Memory B cell (primary cell): ENCODE measurements at regions not wholly inside any gene's neighbourhood (a gene's known extent, or its start where the extent isn't known, plus 50 kb on each side); places are given as distances from the start of the nearest gene placed in this dataset.
"Not testable (repeated sequence)": the region's sequence is repeated elsewhere in the genome, so short reads cannot be mapped to it uniquely, and the experiment has no call there.

ENCODE experiments used
- ATAC-seq: fragments of 150-1000 bp; cut with Tn5 transposase; 2 replicates; pipeline ENCODE4 v1.10.0; 2021; ENCODE audit warnings: low read depth, mild to moderate bottlenecking, moderate library complexity
- DNase-seq, 2 donors: peaks; one replicate each; pipeline ENCODE4 v3.0.0; 2022; ENCODE audit warnings: low spot score in 2 of 2
- H3K27ac Mint-ChIP-seq: one replicate; pipeline ENCODE4 v1.8.0; 2022; ENCODE audit warnings: mild to moderate bottlenecking, moderate library complexity, mixed read lengths
- H3K27me3 Mint-ChIP-seq: one replicate; pipeline ENCODE4 v1.8.0; 2022; ENCODE audit warnings: mixed read lengths
- H3K36me3 Mint-ChIP-seq: one replicate; pipeline ENCODE4 v1.8.0; 2022; ENCODE audit warnings: mild to moderate bottlenecking, mixed read lengths
- H3K4me1 Mint-ChIP-seq: one replicate; pipeline ENCODE4 v1.8.0; 2022; ENCODE audit warnings: mixed read lengths
- H3K4me3 Mint-ChIP-seq: one replicate; pipeline ENCODE4 v1.8.0; 2022; ENCODE audit warnings: mild to moderate bottlenecking, moderate library complexity, mixed read lengths
- H3K9me3 Mint-ChIP-seq: one replicate; pipeline ENCODE4 v1.8.0; 2022; ENCODE audit warnings: mixed read lengths

- Mint-ChIP-seq H3K27me3 (peaks cover 2% of the 10 kb centered on the region), H3K27ac (no peak overlapping the region), H3K4me1 (peaks cover 23% of the 10 kb centered on the region), H3K9me3 (no peaks in the 10 kb centered on the region), H3K36me3 (peaks cover 2% of the 10 kb centered on the region), H3K4me3 (no peak overlapping the region)
- no peak for ATAC-seq
- DNase-seq: no peak
Measured at GRCh38 chr5:17399931-17400330, 98.1 kb upstream of the TAF11L2 start.

GRCh38 chr5:17400724-17401469 is 97.1 kb upstream of the TAF11L2 start:
- Mint-ChIP-seq H3K4me1 (peaks cover 23% of the 10 kb centered on the region), H3K27ac (no peak overlapping the region), H3K36me3 (peaks cover 2% of the 10 kb centered on the region), H3K9me3 (no peaks in the 10 kb centered on the region), H3K27me3 (peaks cover 2% of the 10 kb centered on the region), H3K4me3 (no peak overlapping the region)
- ATAC-seq: no peak
- DNase-seq: no peak

GRCh38 chr5:17401470-17402288 is 96.4 kb upstream of the TAF11L2 start:
- Mint-ChIP-seq H3K27me3 (peaks cover 2% of the 10 kb centered on the region), H3K9me3 (no peaks in the 10 kb centered on the region), H3K4me3 (no peak overlapping the region), H3K36me3 (peaks cover 2% of the 10 kb centered on the region), H3K4me1 (peaks cover 20% of the 10 kb centered on the region), H3K27ac (no peak overlapping the region)
- DNase-seq: no peak
- ATAC-seq: no peak

- Mint-ChIP-seq H3K4me1 (peaks cover 19% of the 10 kb centered on the region), H3K36me3 (peaks cover 2% of the 10 kb centered on the region), H3K27ac (no peak overlapping the region), H3K9me3 (no peaks in the 10 kb centered on the region), H3K4me3 (no peak overlapping the region), H3K27me3 (peaks cover 2% of the 10 kb centered on the region)
- ATAC-seq (no peak), DNase-seq (no peak)
Measured at GRCh38 chr5:17402289-17403121, 95.5 kb upstream of the TAF11L2 start.

- Mint-ChIP-seq H3K27ac (no peak overlapping the region), H3K9me3 (no peaks in the 10 kb centered on the region), H3K36me3 (peaks cover 2% of the 10 kb centered on the region), H3K4me1 (peaks cover 11% of the 10 kb centered on the region), H3K27me3 (peaks cover 2% of the 10 kb centered on the region), H3K4me3 (no peak overlapping the region)
- DNase-seq (no peak), ATAC-seq (no peak)
Measured at GRCh38 chr5:17403695-17404490, 94.1 kb upstream of the TAF11L2 start.

- H3K4me1 Mint-ChIP-seq: no peaks in the 10 kb centered on the region
- DNase-seq: no peak
- peaks cover 2% of the 10 kb centered on the region for H3K36me3 Mint-ChIP-seq
- peaks cover 2% of the 10 kb centered on the region for H3K27me3 Mint-ChIP-seq
- H3K4me3 Mint-ChIP-seq: no peak overlapping the region
- no peaks in the 10 kb centered on the region for H3K9me3 Mint-ChIP-seq
- H3K27ac Mint-ChIP-seq: no peak overlapping the region
- no peak for ATAC-seq
Measured at GRCh38 chr5:17405976-17406375, 92.1 kb upstream of the TAF11L2 start.

GRCh38 chr5:17406423-17406838 is 91.6 kb upstream of the TAF11L2 start:
- Mint-ChIP-seq H3K36me3 (peaks cover 2% of the 10 kb centered on the region), H3K4me3 (no peak overlapping the region), H3K4me1 (no peaks in the 10 kb centered on the region), H3K27me3 (peaks cover 3% of the 10 kb centered on the region), H3K27ac (no peak overlapping the region), H3K9me3 (no peaks in the 10 kb centered on the region)
- ATAC-seq (no peak), DNase-seq (no peak)

- no peaks in the 10 kb centered on the region for H3K9me3 Mint-ChIP-seq
- H3K27me3 Mint-ChIP-seq: peaks cover 4% of the 10 kb centered on the region
- H3K4me1 Mint-ChIP-seq: peaks cover 5% of the 10 kb centered on the region
- no peak overlapping the region for H3K27ac Mint-ChIP-seq
- DNase-seq (no peak), ATAC-seq (no peak)
- H3K36me3 Mint-ChIP-seq: no peaks in the 10 kb centered on the region
- no peak overlapping the region for H3K4me3 Mint-ChIP-seq
Measured at GRCh38 chr5:17411436-17412402, 86.3 kb upstream of the TAF11L2 start.

GRCh38 chr5:17412760-17413671 is 85.0 kb upstream of the TAF11L2 start:
- ATAC-seq (peak; percentile 54), DNase-seq (no peak)
- Mint-ChIP-seq H3K36me3 (no peaks in the 10 kb centered on the region), H3K9me3 (no peaks in the 10 kb centered on the region), H3K4me3 (no peak overlapping the region), H3K27ac (peak overlapping the region; percentile 51), H3K4me1 (peaks cover 5% of the 10 kb centered on the region), H3K27me3 (peaks cover 4% of the 10 kb centered on the region)

- Mint-ChIP-seq H3K4me3 (no peak overlapping the region), H3K36me3 (no peaks in the 10 kb centered on the region), H3K27ac (no peak overlapping the region), H3K9me3 (no peaks in the 10 kb centered on the region), H3K4me1 (peaks cover 5% of the 10 kb centered on the region), H3K27me3 (peaks cover 4% of the 10 kb centered on the region)
- ATAC-seq (no peak), DNase-seq (no peak)
Measured at GRCh38 chr5:17413691-17414090, 84.3 kb upstream of the TAF11L2 start.

GRCh38 chr5:17415321-17415758 is 82.7 kb upstream of the TAF11L2 start:
- no peak overlapping the region for H3K27ac Mint-ChIP-seq
- peaks cover 5% of the 10 kb centered on the region for H3K4me1 Mint-ChIP-seq
- H3K36me3 Mint-ChIP-seq: no peaks in the 10 kb centered on the region

GRCh38 chr5:17416374-17416773 is 81.7 kb upstream of the TAF11L2 start:
- ATAC-seq, H3K36me3 Mint-ChIP-seq, DNase-seq, H3K4me1 Mint-ChIP-seq, H3K4me3 Mint-ChIP-seq, H3K27ac Mint-ChIP-seq, H3K27me3 Mint-ChIP-seq, H3K9me3 Mint-ChIP-seq: not testable (repeated sequence)

More at GRCh38 chr5:17415321-17415758, 82.7 kb upstream of the TAF11L2 start:
- ATAC-seq (no peak), DNase-seq (no peak)
- H3K27me3 Mint-ChIP-seq: peaks cover 4% of the 10 kb centered on the region
- no peak overlapping the region for H3K4me3 Mint-ChIP-seq
- H3K9me3 Mint-ChIP-seq: no peaks in the 10 kb centered on the region
